B cell (primary cell): ENCODE measurements at regions not wholly inside any gene's neighbourhood (a gene's known extent, or its start where the extent isn't known, plus 50 kb on each side); places are given as distances from the start of the nearest gene placed in this dataset.

Experiments
- ATAC-seq: fragments of 200-7000 bp; cut with Tn5 transposase; one replicate; pipeline ENCODE4 v1.10.0; 2021; ENCODE audit warnings: low read depth, mild to moderate bottlenecking, moderate number of reproducible peaks, moderate library complexity
- CTCF ChIA-PET: fragments of 350-600 bp; sonication (Branson Sonifier 250); formaldehyde crosslinking; loops from one replicate; lab custom pipeline; 2021; ENCODE audit warnings: antibody characterized with exemption, inconsistent platforms; lab: Charles Lee
- POLR2A ChIA-PET: fragments of 350-600 bp; sonication (Branson Sonifier 250); formaldehyde crosslinking; loops from one replicate; lab custom pipeline; 2021; ENCODE audit warnings: antibody characterized with exemption; lab: Charles Lee
- DNase-seq: peaks from one replicate; pipeline ENCODE4 v3.0.0; 2013
- H2AFZ ChIP-seq: 2 replicates; pipeline ENCODE4 v1.6.1; 2012; ENCODE audit warnings: mild to moderate bottlenecking, low read depth, low read length; ENCODE audit not compliant: insufficient read depth, poor library complexity, severe bottlenecking
- H3K27ac ChIP-seq, 2 donors: 1 replicate in 1 of 2; 2 replicates in 1 of 2; pipeline ENCODE4 v1.5.1; 2012 to 2013; ENCODE audit warnings: low read length in 2 of 2, mild to moderate bottlenecking in 2 of 2, moderate library complexity in 1 of 2
- H3K27me3 ChIP-seq, 4 experiments: fragments of 200-600 bp in 1 of 4; sonication (generic) in 1 of 4; replicated peaks in 1 of 4; 1 replicate in 2 of 4; 2 replicates in 2 of 4; pipeline versions ENCODE4 v1.6.1 to v1.7.0; 2013 to 2016; ENCODE audit warnings: low read length in 3 of 4, mild to moderate bottlenecking in 2 of 4, mixed read lengths in 1 of 4, moderate library complexity in 1 of 4; ENCODE audit not compliant: insufficient read depth in 4 of 4, control insufficient read depth in 3 of 4; ENCODE audit errors: control extremely low read depth in 1 of 4
- H3K36me3 ChIP-seq, 2 experiments: replicated peaks in 1 of 2; 1 replicate in 1 of 2; 2 replicates in 1 of 2; pipeline versions ENCODE4 v1.6.1 to v1.7.1; 2013; ENCODE audit warnings: low read length in 1 of 2; ENCODE audit not compliant: insufficient read depth in 2 of 2, control insufficient read depth in 1 of 2; ENCODE audit errors: control extremely low read depth in 1 of 2, extremely low read depth in 1 of 2
- H3K4me1 ChIP-seq, 2 donors: fragments of 200-600 bp in 1 of 2; sonication (generic) in 1 of 2; 1 replicate in 1 of 2; 2 replicates in 1 of 2; pipeline versions ENCODE4 v1.5.1 to v1.6.1; 2013 to 2017; ENCODE audit warnings: low read length in 2 of 2; ENCODE audit not compliant: control insufficient read depth in 2 of 2, insufficient read depth in 2 of 2
- H3K4me2 ChIP-seq: replicated peaks from 2 replicates; pipeline ENCODE3; 2012; ENCODE audit warnings: mild to moderate bottlenecking, low read depth, low read length; ENCODE audit not compliant: poor library complexity, severe bottlenecking
- H3K4me3 ChIP-seq, 5 experiments: fragments of 200-600 bp in 1 of 5; sonication (generic) in 1 of 5; 1 replicate in 3 of 5; 2 replicates in 2 of 5; pipeline versions ENCODE4 v1.5.1 to v1.7.0; 2011 to 2016; ENCODE audit warnings: low read length in 4 of 5, mild to moderate bottlenecking in 4 of 5, low read depth in 2 of 5, control low read depth in 1 of 5, moderate library complexity in 1 of 5; ENCODE audit not compliant: insufficient read depth in 1 of 5; ENCODE audit errors: control extremely low read depth in 1 of 5, extremely low read depth in 1 of 5
- H3K79me2 ChIP-seq: fragments of 200-600 bp; sonication (generic); one replicate; pipeline ENCODE4 v1.6.0; 2016; ENCODE audit warnings: low read length; ENCODE audit not compliant: control insufficient read depth, insufficient read depth
- H3K9ac ChIP-seq: fragments of 200-600 bp; sonication (generic); 2 replicates; pipeline ENCODE4 v1.6.1; 2017; ENCODE audit warnings: mild to moderate bottlenecking, low read length, moderate library complexity
- H3K9me3 ChIP-seq, 3 donors: one replicate each; pipeline versions ENCODE4 v1.6.1 to v1.7.1; 2013; ENCODE audit warnings: low read length in 2 of 3; ENCODE audit not compliant: control insufficient read depth in 2 of 3, insufficient read depth in 1 of 3; ENCODE audit errors: control extremely low read depth in 1 of 3
- H4K20me1 ChIP-seq: 2 replicates; pipeline ENCODE4 v1.6.0; 2012; ENCODE audit warnings: mild to moderate bottlenecking, low read length; ENCODE audit not compliant: insufficient read depth, control insufficient read depth, poor library complexity, severe bottlenecking
- H3K27ac Mint-ChIP-seq: one replicate; pipeline ENCODE4 v1.8.0; 2021; ENCODE audit warnings: mixed read lengths
- H3K27me3 Mint-ChIP-seq: one replicate; pipeline ENCODE4 v1.8.0; 2021; ENCODE audit warnings: mixed read lengths
- H3K4me1 Mint-ChIP-seq: one replicate; pipeline ENCODE4 v1.8.0; 2021; ENCODE audit warnings: mixed read lengths
- H3K4me3 Mint-ChIP-seq: one replicate; pipeline ENCODE4 v1.8.0; 2021; ENCODE audit warnings: mixed read lengths
- H3K9me3 Mint-ChIP-seq: one replicate; pipeline ENCODE4 v1.8.0; 2022; ENCODE audit warnings: mixed read lengths; ENCODE audit not compliant: insufficient read depth
- CTCF ChIP-seq: fragments of 200-600 bp; IDR thresholded peaks from one replicate; pipeline ENCODE4 v1.8.0; 2022; ENCODE audit warnings: antibody characterized with exemption, mild to moderate bottlenecking
- EZH2 ChIP-seq: IDR thresholded peaks from 2 replicates; pipeline ENCODE4 v1.6.1; 2012; ENCODE audit warnings: borderline replicate concordance, low read depth, mild to moderate bottlenecking, moderate library complexity, low read length; ENCODE audit not compliant: insufficient read depth, poor library complexity, severe bottlenecking
- WGBS: methylation state at CpG from one replicate; pipeline ENCODE4 v1.1.5; 2013; ENCODE audit warnings: missing lambda C conversion rate; ENCODE audit not compliant: insufficient coverage; 5-methylcytosine and 5-hydroxymethylcytosine counted together
- intact Hi-C: fragments of 100-400 bp; cut with micrococcal nuclease; formaldehyde crosslinking; loops from one replicate; pipeline ENCODE4 v1.10.0; 2022

DNA sequence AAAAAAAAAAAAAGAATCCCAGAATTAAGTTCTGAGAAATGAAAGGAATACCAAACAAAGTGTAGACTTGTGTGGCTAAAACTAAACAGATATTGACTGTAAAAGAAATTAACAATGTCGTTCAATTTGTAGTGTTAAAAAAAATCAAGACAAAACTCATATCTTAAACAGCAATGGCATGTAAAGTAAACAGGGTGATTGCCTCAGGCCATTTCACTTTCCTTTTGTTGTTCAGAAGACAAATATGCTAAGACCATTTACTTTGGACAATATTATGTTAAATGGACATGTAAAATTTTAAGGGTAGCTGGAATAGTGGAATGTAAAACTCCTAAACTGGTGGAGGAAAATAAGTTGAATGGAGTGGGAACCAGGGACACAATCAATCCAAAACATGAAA lies 139.1 kb downstream of the RTP4 start:
- CTCF ChIA-PET = no interaction called here
- no peak for TF ChIP-seq CTCF
- intact Hi-C loops = no loop called here

DNA sequence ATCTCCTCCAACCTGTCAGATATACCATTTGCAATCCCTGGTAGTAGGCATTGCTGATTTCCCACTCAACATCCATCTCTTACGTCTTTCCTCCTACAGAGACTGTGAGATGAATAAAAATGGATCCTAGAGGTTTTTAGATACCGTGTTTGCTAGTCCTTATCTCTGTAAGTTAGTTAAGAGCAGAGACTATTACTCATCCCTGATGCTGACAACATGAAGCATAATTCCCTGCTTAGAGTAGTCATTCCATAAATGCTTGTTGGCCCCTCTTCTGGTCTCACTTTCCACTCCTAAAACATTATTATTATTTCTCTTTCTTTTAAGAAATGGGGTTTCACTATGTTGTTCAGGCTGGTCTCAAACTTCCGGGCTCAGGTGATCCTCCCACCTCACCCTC lies 136.2 kb downstream of the RTP4 start:
- ChIA-PET CTCF (no interaction called here), POLR2A (no interaction called here)
- Histone ChIP-seq H3K27me3 (peaks cover 0 to 4% (median 0%) of the 10 kb centered on the region in 4 experiments), H3K4me1 (no peaks in the 10 kb centered on the region), H3K9me3 (no peaks in the 10 kb centered on the region), H3K4me3 (no peak overlapping the region), H3K36me3 (no peaks in the 10 kb centered on the region), H4K20me1 (no peaks in the 10 kb centered on the region), H3K79me2 (no peaks in the 10 kb centered on the region), H2AFZ (no peak overlapping the region), H3K27ac (no peak overlapping the region), H3K4me2 (no peak overlapping the region), H3K9ac (no peak overlapping the region)
- DNase-seq (no peak), ATAC-seq (no peak)
- no CpG with 5 or more reads among the region's 3 CpGs for WGBS
- peaks cover 42% of the 10 kb centered on the region for H3K27me3 Mint-ChIP-seq
- no peak overlapping the region for H3K27ac Mint-ChIP-seq
- no peaks in the 10 kb centered on the region for H3K4me1 Mint-ChIP-seq
- no peak overlapping the region for H3K4me3 Mint-ChIP-seq
- no peaks in the 10 kb centered on the region for H3K9me3 Mint-ChIP-seq
- TF ChIP-seq EZH2 = no peak
- TF ChIP-seq CTCF = no peak
- intact Hi-C loops = no loop called here

More for the DNA sequence above, 139.1 kb downstream of the RTP4 start:
- no peak overlapping the region for H2AFZ ChIP-seq
- Mint-ChIP-seq H3K27me3 (peaks cover 35% of the 10 kb centered on the region), H3K4me1 (no peaks in the 10 kb centered on the region), H3K4me3 (no peak overlapping the region), H3K27ac (no peak overlapping the region), H3K9me3 (no peaks in the 10 kb centered on the region)
- H3K27me3 ChIP-seq = peaks cover 0 to 4% (median 0%) of the 10 kb centered on the region in 4 experiments
- no peak overlapping the region for H3K9ac ChIP-seq
- peaks cover 0 to 4% (median 0%) of the 10 kb centered on the region in 3 donors for H3K9me3 ChIP-seq
- ATAC-seq (no peak), DNase-seq (no peak)
- H3K36me3 ChIP-seq = no peaks in the 10 kb centered on the region
- H3K4me1 ChIP-seq = no peaks in the 10 kb centered on the region
- POLR2A ChIA-PET = no interaction called here
- H3K79me2 ChIP-seq = no peaks in the 10 kb centered on the region
- H3K4me2 ChIP-seq = no peak overlapping the region
- no peak overlapping the region for H3K27ac ChIP-seq
- no peak overlapping the region for H3K4me3 ChIP-seq
- no peaks in the 10 kb centered on the region for H4K20me1 ChIP-seq
- no CpG with 5 or more reads among the region's 1 CpG for WGBS
